ENCODE measurements at regions not wholly inside any gene's neighbourhood (a gene's known extent, or its start where the extent isn't known, plus 50 kb on each side); places are given as distances from the start of the nearest gene placed in this dataset.

- WGBS, 2 donors, result 80 to 92% methylated on average over 7 of the region's 7 CpGs
- peaks cover 0 to 10% (median 0%) of the 10 kb centered on the region in 4 donors for H3K4me1 ChIP-seq
- H3K27ac ChIP-seq, result no peak overlapping the region
- peak; percentile 18 for DNase-seq
- no peaks in the 10 kb centered on the region for H3K27me3 ChIP-seq
- H3K9me3 ChIP-seq, result no peaks in the 10 kb centered on the region
- H3K36me3 ChIP-seq, result no peaks in the 10 kb centered on the region
- intact Hi-C loops (cut with DNase I), result no loop called here
- no peak overlapping the region for H3K4me3 ChIP-seq
- TF ChIP-seq CTCF (IDR thresholded peaks at IDR 0.05) (no peak), POLR2A (IDR thresholded peaks at IDR 0.05) (no peak), POLR2AphosphoS5 (IDR thresholded peaks at IDR 0.05) (no peak), EP300 (IDR thresholded peaks at IDR 0.05) (no peak)
Observed at GRCh38 chr19:28494461-28494860, 718.5 kb downstream of the UQCRFS1 start.

- no peak overlapping the region for H3K27ac ChIP-seq
- H3K36me3 ChIP-seq, result no peaks in the 10 kb centered on the region
- intact Hi-C loops (cut with DNase I), result no loop called here
- 78 to 93% methylated on average over 5 of the region's 5 CpGs for WGBS, 2 donors
- peak; percentile 19 for DNase-seq
- H3K4me3 ChIP-seq, result no peak overlapping the region
- H3K27me3 ChIP-seq, result no peaks in the 10 kb centered on the region
- H3K4me1 ChIP-seq, result peaks cover 0 to 10% (median 0%) of the 10 kb centered on the region in 4 donors
- TF ChIP-seq POLR2AphosphoS5 (IDR thresholded peaks at IDR 0.05) (no peak), EP300 (IDR thresholded peaks at IDR 0.05) (no peak), POLR2A (IDR thresholded peaks at IDR 0.05) (no peak), CTCF (IDR thresholded peaks at IDR 0.05) (no peak)
- no peaks in the 10 kb centered on the region for H3K9me3 ChIP-seq
Observed at GRCh38 chr19:28493884-28494283, 719.1 kb downstream of the UQCRFS1 start.

- H3K4me3 ChIP-seq, result no peak overlapping the region
- TF ChIP-seq EP300 (IDR thresholded peaks at IDR 0.05), result no peak
- no peak for TF ChIP-seq POLR2A (IDR thresholded peaks at IDR 0.05)
- TF ChIP-seq POLR2AphosphoS5 (IDR thresholded peaks at IDR 0.05), result no peak
- intact Hi-C loops (cut with DNase I), result no loop called here
- no peak overlapping the region for H3K27ac ChIP-seq
- H3K36me3 ChIP-seq, result no peaks in the 10 kb centered on the region
- peaks cover 0 to 10% (median 0%) of the 10 kb centered on the region in 4 donors for H3K4me1 ChIP-seq
- no peaks in the 10 kb centered on the region for H3K27me3 ChIP-seq
- DNase-seq, result peak; percentile 27
- no peaks in the 10 kb centered on the region for H3K9me3 ChIP-seq
- WGBS, 2 donors, result 61 to 69% methylated on average over 8 of the region's 8 CpGs
Observed at GRCh38 chr19:28492621-28493020, 720.3 kb downstream of the UQCRFS1 start.

GRCh38 chr19:28492201-28492600 lies 720.8 kb downstream of the UQCRFS1 start:
- H3K4me1 ChIP-seq, result peaks cover 0 to 10% (median 0%) of the 10 kb centered on the region in 4 donors
- no peaks in the 10 kb centered on the region for H3K27me3 ChIP-seq
- no peak for DNase-seq
- no peak overlapping the region for H3K27ac ChIP-seq
- H3K4me3 ChIP-seq, result no peak overlapping the region
- TF ChIP-seq EP300 (IDR thresholded peaks at IDR 0.05), result no peak
- TF ChIP-seq CTCF (IDR thresholded peaks at IDR 0.05), result no peak
- no peak for TF ChIP-seq POLR2AphosphoS5 (IDR thresholded peaks at IDR 0.05)
- no peaks in the 10 kb centered on the region for H3K36me3 ChIP-seq
- intact Hi-C loops (cut with DNase I), result no loop called here
- no peaks in the 10 kb centered on the region for H3K9me3 ChIP-seq

- no peak for TF ChIP-seq POLR2A (IDR thresholded peaks at IDR 0.05)
- no peak for TF ChIP-seq CTCF (IDR thresholded peaks at IDR 0.05)
- TF ChIP-seq EP300 (IDR thresholded peaks at IDR 0.05), result no peak
- no peak for TF ChIP-seq POLR2AphosphoS5 (IDR thresholded peaks at IDR 0.05)
- Histone ChIP-seq H3K9me3 (no peaks in the 10 kb centered on the region), H3K4me1 (peaks cover 0 to 10% (median 0%) of the 10 kb centered on the region in 4 donors), H3K4me3 (no peak overlapping the region), H3K27me3 (no peaks in the 10 kb centered on the region), H3K36me3 (no peaks in the 10 kb centered on the region), H3K27ac (no peak overlapping the region)
- intact Hi-C loops (cut with DNase I), result no loop called here
- WGBS, 2 donors, result 79 to 84% methylated on average over 13 of the region's 13 CpGs
- DNase-seq, result no peak
Observed at GRCh38 chr19:28489776-28490175, 723.2 kb downstream of the UQCRFS1 start.

Data from sigmoid colon (tissue), 6 donors.